ENCODE measurements at regions not wholly inside any gene's neighbourhood (a gene's known extent, or its start where the extent isn't known, plus 50 kb on each side); places are given as distances from the start of the nearest gene placed in this dataset.

GRCh38 chr13:90768116-90768515 lies 579.4 kb upstream of the MIR17HG start:
- no peaks in the 10 kb centered on the region for H3K36me3 Mint-ChIP-seq
- DNase-seq (ENCODE audit: extremely low spot score, unreplicated experiment), result no peak
- H3K4me3 Mint-ChIP-seq, result no peak overlapping the region
- H3K9me3 Mint-ChIP-seq, result no peaks in the 10 kb centered on the region
- peaks cover 4% of the 10 kb centered on the region for H3K4me1 Mint-ChIP-seq (ENCODE audit: unreplicated experiment)
- H3K27ac Mint-ChIP-seq, result no peak overlapping the region
- TF ChIP-seq CTCF (conservative IDR thresholded peaks at IDR 0.05), result no peak
- H3K27me3 Mint-ChIP-seq, result no peaks in the 10 kb centered on the region

GRCh38 chr13:90769387-90769786 lies 578.1 kb upstream of the MIR17HG start:
- Mint-ChIP-seq H3K27me3 (no peaks in the 10 kb centered on the region), H3K4me1 (ENCODE audit: unreplicated experiment) (peaks cover 10% of the 10 kb centered on the region), H3K9me3 (no peaks in the 10 kb centered on the region), H3K27ac (no peak overlapping the region), H3K36me3 (no peaks in the 10 kb centered on the region), H3K4me3 (no peak overlapping the region)
- TF ChIP-seq CTCF (conservative IDR thresholded peaks at IDR 0.05), result no peak
- no peak for DNase-seq (ENCODE audit: extremely low spot score, unreplicated experiment)

- DNase-seq (ENCODE audit: extremely low spot score, unreplicated experiment), result no peak
- Mint-ChIP-seq H3K27me3 (no peaks in the 10 kb centered on the region), H3K27ac (no peak overlapping the region), H3K4me1 (ENCODE audit: unreplicated experiment) (peaks cover 10% of the 10 kb centered on the region), H3K4me3 (no peak overlapping the region), H3K9me3 (no peaks in the 10 kb centered on the region), H3K36me3 (no peaks in the 10 kb centered on the region)
- no peak for TF ChIP-seq CTCF (conservative IDR thresholded peaks at IDR 0.05)
Measured at GRCh38 chr13:90770334-90770733, 577.2 kb upstream of the MIR17HG start.

- no peaks in the 10 kb centered on the region for H3K27me3 Mint-ChIP-seq
- no peak overlapping the region for H3K27ac Mint-ChIP-seq
- H3K4me1 Mint-ChIP-seq (ENCODE audit: unreplicated experiment), result peaks cover 10% of the 10 kb centered on the region
- H3K9me3 Mint-ChIP-seq, result peaks cover 5% of the 10 kb centered on the region
- H3K4me3 Mint-ChIP-seq, result no peak overlapping the region
- no peak for DNase-seq (ENCODE audit: extremely low spot score, unreplicated experiment)
- no peaks in the 10 kb centered on the region for H3K36me3 Mint-ChIP-seq
- TF ChIP-seq CTCF (conservative IDR thresholded peaks at IDR 0.05), result no peak
Measured at GRCh38 chr13:90773681-90774080, 573.8 kb upstream of the MIR17HG start.

GRCh38 chr13:90776051-90776748 lies 571.3 kb upstream of the MIR17HG start:
- Mint-ChIP-seq H3K27me3 (no peaks in the 10 kb centered on the region), H3K4me1 (ENCODE audit: unreplicated experiment) (peaks cover 6% of the 10 kb centered on the region), H3K4me3 (no peak overlapping the region), H3K9me3 (peaks cover 5% of the 10 kb centered on the region), H3K27ac (no peak overlapping the region), H3K36me3 (no peaks in the 10 kb centered on the region)
- no peak for TF ChIP-seq CTCF (conservative IDR thresholded peaks at IDR 0.05)
- no peak for DNase-seq (ENCODE audit: extremely low spot score, unreplicated experiment)

Data from type B pancreatic cell (in vitro differentiated cells).